Astrocyte of the cerebellum (primary cell): ENCODE measurements at regions not wholly inside any gene's neighbourhood (a gene's known extent, or its start where the extent isn't known, plus 50 kb on each side); places are given as distances from the start of the nearest gene placed in this dataset.

Experiments
- DNase-seq: peaks from one replicate; pipeline ENCODE4 v3.0.0-alpha.2; 2011; ENCODE audit warnings: low read depth
- H3K4me3 ChIP-seq: 2 replicates; pipeline ENCODE4 v1.5.1; 2011; ENCODE audit warnings: mild to moderate bottlenecking, low read depth, low read length, moderate library complexity
- in situ Hi-C: cut with HindIII; loops from 2 replicates; pipeline ENCODE4 v1.10.0; 2017; ENCODE audit warnings: low sequenced_read_pairs
- TF ChIP-seq, protein P1 (sequence below): IDR thresholded peaks from 2 replicates; pipeline ENCODE4 v1.5.1; 2012; ENCODE audit warnings: low read length, low read depth, moderate library complexity, mild to moderate bottlenecking; ENCODE audit errors: missing control alignments

DNA sequence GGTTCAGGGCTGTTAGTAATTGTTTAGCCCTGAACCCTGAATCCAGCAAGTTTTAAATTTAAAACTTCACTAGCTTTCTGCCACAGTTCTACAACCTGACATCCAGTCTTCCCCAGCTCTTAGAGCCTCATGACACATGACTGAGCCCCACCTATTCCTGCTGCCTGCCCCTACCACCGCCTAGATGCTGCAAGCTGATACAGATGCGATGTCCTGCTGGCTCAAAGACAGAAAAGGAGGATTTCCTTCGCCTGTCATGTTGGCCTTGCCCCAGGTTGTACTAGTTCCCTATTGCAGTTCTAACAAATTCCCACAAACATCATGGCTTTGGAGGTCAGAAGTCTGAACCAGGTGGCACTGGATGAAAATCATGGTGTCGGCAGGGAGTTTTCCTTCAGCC, 510.6 kb upstream of the PPP2R3A start:
- DNase-seq, result no peak
- no peak overlapping the region for H3K4me3 ChIP-seq
- in situ Hi-C loops, result no loop called here
- TF ChIP-seq, protein P1, sequence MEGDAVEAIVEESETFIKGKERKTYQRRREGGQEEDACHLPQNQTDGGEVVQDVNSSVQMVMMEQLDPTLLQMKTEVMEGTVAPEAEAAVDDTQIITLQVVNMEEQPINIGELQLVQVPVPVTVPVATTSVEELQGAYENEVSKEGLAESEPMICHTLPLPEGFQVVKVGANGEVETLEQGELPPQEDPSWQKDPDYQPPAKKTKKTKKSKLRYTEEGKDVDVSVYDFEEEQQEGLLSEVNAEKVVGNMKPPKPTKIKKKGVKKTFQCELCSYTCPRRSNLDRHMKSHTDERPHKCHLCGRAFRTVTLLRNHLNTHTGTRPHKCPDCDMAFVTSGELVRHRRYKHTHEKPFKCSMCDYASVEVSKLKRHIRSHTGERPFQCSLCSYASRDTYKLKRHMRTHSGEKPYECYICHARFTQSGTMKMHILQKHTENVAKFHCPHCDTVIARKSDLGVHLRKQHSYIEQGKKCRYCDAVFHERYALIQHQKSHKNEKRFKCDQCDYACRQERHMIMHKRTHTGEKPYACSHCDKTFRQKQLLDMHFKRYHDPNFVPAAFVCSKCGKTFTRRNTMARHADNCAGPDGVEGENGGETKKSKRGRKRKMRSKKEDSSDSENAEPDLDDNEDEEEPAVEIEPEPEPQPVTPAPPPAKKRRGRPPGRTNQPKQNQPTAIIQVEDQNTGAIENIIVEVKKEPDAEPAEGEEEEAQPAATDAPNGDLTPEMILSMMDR, result no peak

DNA sequence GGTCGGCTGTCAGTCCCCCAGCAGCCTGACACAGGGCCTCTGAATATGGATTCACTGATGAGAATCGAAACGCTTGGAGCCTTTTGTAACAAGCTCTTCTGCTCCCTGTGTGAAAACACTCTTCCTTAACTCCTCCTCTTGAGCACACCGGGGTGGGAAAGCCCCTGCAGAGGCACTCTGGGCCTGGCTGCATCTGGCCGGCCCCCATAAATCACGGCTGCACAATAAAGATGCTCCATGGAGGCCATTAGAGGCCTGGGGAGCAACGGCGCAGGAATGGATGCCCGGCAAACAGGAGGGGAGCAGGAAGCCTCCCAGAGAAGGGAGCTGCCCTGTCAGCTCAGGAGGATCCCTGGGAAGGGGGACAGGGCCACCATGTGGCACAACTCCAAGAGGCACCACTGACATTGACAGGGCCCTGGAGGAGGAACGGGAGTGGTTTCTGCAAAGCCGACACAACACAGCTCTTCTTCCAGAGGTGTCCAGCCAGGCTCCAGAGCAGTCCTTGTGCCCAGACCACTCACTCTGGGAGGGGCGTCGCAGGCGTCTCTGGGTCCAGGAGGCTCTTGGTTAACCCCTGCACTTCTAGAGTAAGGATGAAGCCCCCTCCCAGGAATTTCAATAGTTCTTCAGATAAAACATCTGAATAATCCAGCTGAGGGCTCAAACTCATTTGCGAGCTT, 509.3 kb upstream of the PPP2R3A start:
- H3K4me3 ChIP-seq, result no peak overlapping the region
- DNase-seq, result no peak
- TF ChIP-seq, protein P1, result no peak
- in situ Hi-C loops, result no loop called here

DNA sequence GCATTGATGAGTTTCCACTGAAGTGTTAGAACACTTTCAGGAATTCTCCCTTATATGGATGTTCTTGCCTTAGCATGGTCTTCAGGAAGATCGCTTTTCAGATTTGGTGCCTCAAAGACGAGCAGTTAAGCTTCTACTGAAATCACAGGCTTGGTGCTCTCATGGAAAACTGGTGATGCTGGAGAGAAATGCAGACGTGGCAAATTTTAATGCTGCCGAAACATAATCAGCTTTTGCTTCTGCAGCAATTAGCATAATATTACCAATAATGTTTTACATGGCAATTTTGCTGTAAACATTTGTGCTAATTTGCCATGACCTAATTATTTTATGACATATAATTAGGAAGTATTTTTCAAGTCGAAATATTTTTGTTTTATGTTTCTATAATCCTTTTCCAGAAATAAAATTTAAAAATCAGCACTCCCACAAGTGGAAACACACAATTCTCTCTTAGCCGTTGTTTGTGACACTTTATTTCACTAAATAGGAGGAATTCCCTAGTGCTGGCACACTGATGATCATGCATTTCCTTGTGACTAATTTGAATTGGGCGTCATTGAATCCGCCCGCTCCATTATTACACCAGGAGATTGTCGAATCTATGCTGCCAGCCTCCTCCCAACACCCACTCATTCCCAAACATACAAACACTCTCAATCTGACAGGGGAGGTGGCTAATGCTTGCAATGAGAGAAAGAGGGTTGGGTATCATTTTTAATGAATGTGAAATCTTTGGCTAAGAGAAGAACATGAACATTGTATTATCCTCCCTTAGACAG, 506.8 kb upstream of the PPP2R3A start:
- in situ Hi-C loops, result no loop called here
- DNase-seq, result no peak
- TF ChIP-seq, protein P1, result no peak
- H3K4me3 ChIP-seq, result no peak overlapping the region

DNA sequence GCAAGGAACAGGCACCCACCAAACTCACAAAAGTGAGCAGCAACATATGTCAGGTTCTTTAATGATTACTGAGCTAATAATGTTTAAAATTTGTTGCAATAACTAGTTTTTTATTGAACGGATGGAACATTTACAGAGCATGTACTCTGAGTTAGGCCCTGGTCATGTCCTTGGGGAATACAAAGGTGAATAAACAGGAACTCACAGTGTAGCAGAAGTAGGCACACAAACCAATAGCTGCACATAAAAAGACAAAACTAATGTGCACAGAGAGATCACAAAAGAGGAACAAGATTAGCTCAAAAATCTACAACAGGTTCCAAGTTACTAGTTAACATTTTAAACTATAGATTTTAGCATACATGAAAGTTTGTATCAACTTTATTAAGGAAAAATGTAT, 505.3 kb upstream of the PPP2R3A start:
- TF ChIP-seq, protein P1, result no peak
- no peak overlapping the region for H3K4me3 ChIP-seq
- in situ Hi-C loops, result no loop called here
- no peak for DNase-seq

DNA sequence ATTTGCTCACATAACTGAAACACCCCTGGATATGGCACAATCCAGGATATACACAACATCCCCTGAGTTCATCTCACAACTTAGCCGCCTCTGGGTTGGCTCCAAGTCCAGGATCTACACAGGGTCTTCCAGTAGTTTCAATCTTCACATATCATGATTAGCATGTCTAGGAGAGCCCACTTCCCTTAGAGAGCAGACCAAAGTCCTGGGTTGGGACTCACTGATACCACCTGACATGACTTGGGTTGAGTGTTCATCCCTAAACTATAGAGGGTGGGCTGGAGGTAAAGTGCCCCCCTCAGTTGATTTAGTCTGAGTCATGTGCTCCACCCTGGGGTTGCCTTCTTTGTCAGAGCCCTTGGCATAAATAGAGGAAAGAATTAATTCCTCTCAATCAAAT, 493.6 kb upstream of the PPP2R3A start:
- H3K4me3 ChIP-seq, result no peak overlapping the region
- no peak for DNase-seq
- in situ Hi-C loops, result no loop called here
- TF ChIP-seq, protein P1, result no peak

DNA sequence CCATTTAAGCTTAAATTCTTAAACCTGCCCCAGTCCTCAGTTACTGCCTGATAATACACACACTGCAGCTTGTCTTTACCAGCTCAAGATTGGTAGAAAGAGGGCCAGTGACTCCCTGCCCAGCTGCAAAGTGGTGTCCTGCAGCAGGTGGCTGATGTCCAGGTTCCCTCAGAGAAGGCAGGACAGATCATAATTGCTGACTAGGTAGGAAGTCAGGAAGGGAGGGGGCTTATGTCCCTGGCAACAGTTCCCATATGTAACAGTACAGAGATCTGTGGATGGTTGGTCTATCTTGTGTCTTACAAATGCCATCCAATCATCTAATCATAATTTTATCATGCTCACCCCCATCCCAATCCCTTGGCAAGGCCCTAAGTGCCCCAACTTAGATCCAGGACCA, 492.1 kb upstream of the PPP2R3A start:
- in situ Hi-C loops, result no loop called here
- TF ChIP-seq, protein P1, result no peak
- no peak for DNase-seq
- no peak overlapping the region for H3K4me3 ChIP-seq
